Activated CD8-positive, alpha-beta memory T cell treated with anti-CD3 and anti-CD28 coated beads, Interleukin-2, amount 50 U/mL, for 24 hours (primary cell): ENCODE measurements at regions not wholly inside any gene's neighbourhood (a gene's known extent, or its start where the extent isn't known, plus 50 kb on each side); places are given as distances from the start of the nearest gene placed in this dataset.
"Not testable (repeated sequence)": the region's sequence is repeated elsewhere in the genome, so short reads cannot be mapped to it uniquely, and the experiment has no call there.

Experiments
- DNase-seq: peaks from one replicate; pipeline ENCODE4 v3.0.0-alpha.2; 2020; ENCODE audit errors: extremely low read depth

DNA sequence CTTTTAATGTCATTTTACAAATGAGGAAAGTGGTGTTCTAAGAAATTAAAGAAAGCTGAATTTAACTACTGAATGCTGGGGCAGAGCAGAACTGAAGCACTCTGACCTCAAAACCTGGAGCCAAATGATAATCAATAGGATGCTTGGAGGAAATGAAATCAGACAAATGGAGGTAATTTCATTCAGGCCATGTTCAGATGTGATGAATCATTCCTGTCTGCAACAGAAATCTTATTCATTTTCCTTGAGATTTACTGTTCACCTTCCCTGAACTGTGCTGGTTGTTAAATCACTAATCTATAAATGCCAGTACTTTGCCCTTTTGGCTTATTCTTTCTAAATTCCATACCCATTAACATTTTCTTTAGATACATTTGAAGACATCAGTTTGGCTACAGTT is 85.6 kb upstream of the SNX7 start:
- no peak for DNase-seq

DNA sequence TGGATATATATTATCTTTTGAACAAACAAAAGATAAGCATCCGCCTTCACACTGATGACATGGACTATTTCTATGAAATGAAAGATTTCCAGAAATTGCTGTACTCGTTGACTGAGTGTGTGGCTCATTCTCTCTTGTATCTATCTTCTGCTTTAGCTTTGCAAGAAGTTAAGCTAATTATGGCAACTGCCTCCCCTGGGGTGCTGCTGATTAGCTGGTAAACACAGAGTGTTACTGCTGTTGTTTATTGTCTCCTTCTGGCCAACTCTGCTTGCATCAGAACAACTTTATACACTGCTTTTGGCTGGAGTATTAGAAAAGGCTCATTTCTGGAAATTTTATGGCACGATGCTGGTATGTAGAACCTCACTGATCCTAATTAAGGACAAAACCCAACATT is 95.6 kb upstream of the SNX7 start:
- DNase-seq: no peak

DNA sequence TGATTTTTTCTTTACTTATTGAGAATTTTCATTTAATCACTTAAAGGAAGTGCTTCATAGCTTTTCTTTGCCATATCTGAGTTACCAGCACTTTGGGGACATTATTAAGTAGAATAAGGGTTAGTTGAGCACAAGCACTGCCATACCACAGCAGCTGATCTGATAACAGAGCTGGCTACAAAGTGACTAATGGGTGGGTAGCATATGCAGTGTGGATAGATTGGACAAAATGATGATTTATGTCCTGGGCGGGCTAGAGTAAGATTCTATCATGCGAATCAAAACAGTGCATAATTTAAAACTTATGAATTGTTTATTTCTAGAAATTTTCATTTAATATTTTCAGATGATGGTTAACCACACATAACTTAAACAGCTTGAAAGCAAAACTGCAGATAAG is 102.2 kb upstream of the SNX7 start:
- no peak for DNase-seq

DNA sequence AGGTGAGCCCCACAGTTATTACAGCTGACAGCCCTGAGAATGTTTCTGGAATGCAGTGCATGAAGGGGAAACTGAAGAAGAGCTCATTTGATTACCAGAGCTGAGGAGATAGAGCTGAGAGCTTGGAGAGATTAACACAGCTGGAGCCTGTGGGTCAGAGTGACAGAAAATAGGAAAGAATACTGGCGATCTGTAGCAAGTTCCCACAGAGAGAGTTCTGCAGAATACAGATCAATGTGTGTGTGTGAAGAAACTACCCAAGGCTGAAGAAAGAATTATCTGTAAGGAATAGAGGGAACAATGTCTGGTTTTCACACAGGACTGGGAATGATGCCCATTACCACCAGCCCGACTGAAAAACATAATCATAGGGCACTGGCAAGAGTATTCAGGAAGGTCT is 103.6 kb upstream of the SNX7 start:
- no peak for DNase-seq

DNA sequence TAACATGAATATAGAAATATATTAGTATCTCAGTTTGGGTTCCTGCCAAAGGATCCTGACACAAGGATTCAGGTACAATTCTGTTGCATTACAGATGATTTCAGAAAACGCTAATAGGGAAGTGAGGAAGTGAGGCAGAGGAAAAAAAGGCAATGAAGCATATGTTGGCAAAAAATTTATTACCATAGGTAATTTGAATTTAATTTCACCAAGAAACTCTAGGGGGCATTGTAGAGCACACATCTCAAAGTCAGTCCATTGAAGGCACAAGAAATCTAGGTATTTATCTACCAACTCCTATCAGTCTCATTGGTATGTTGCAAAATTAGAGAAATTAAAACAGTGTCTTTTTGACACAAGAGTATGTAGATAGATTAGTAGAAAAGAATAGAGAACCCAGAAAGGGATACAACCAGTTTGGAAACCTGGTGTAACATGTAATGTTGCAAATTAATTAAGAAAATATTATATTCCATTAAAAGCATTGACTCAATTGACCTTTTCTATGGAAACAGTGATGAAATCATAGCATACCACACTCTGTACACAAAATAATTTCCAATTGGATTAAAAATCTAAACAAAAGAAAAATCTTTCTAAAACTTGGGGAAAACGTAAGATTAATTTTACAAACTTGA is 104.9 kb upstream of the SNX7 start:
- DNase-seq: no peak

DNA sequence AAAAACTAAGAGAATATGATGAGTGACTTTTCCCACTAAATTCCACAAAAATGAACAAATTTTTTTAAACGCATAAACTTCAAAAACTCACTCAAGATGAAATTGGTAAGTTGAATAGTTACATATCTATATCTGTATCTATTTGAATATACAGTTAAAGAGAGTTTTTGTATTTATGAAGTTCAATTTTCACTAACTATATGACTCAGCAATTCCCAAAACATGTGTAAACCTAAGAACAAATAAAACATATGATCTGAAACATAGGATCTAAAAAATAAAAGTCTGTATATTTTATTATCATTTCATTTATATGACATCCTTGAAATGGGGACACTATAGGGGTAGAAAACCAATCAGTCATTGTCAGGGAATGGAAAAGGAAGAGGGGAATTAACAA is 105.7 kb upstream of the SNX7 start:
- DNase-seq: no peak

DNA sequence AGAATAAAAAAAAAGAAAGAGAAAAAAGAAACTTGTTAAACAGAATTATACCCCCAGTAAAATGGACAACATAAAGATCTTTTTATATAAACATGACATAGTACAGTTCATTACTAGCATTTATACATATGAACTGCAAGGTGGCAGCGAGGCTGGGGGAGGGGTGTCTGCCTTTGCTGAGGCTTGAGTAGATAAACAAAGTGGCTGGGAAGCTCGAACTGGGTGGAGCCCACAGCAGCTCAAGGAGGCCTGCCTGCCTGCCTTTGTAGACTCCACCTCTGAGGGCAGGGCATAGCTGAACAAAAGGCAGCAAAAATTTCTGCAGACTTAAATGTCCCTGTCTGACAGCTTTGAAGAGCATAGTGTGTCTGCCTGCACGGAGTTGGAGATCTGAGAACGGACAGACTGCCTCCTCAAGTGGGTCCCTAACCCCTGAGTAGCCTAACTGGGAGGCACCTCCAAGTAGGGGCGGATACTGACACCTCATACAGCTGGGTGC is 108.9 kb upstream of the SNX7 start:
- not testable (repeated sequence) for DNase-seq

DNA sequence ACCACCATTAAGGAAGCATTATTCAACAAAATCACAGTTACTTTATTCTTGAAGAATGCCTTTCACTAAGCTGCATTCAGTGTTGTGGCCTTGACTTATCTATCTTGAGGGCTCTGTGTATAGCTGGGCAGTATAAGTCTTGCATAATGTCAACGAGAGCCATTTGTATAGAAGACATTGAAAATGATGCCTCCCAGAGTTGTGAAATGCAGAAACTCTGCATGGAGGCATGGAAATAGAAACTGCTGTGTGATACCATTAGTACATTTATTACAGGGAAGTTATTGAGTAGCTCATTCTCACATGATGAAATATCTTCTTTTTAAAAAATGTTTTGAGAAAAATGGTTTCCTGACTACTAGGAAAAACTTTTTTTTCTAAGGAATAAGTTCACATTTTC is 111.4 kb upstream of the SNX7 start:
- DNase-seq: no peak

DNA sequence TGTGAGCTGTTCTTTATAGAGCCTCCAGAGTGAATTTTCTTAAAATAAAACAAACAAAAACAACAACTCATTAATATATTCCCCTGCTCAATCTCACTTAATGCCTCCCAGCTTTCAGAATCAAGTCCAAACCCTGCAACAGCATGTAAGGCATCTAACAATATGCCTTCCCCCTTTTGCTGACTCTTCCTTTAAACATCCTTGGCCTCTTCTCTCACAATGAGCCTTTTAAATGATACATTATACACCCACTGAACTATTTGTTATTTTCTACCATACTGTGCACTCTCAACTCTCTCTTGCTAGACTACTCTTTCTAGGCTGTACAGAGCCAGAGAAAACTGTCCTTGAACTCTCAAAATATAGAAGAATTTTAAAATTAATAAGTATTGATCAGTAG is 115.2 kb upstream of the SNX7 start:
- DNase-seq: no peak

DNA sequence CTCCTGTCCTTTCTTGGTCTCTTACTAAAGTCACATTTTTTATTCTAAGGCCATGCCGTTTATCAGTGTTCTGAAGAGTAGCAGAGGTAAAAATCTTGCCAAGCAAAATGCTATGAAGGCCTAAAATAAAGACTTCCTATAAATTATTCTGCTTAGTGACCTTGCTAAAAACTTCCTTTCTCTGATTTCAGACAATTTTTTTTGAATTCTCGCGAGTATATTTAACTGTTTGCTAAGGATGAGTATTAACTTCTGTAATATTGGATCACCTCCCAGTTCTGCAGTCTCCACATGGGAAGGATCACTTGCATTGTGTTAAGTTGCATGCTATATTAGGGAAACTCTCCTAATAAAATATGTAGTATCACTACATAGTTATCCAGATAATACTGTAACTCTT is 123.4 kb upstream of the SNX7 start:
- DNase-seq: no peak

DNA sequence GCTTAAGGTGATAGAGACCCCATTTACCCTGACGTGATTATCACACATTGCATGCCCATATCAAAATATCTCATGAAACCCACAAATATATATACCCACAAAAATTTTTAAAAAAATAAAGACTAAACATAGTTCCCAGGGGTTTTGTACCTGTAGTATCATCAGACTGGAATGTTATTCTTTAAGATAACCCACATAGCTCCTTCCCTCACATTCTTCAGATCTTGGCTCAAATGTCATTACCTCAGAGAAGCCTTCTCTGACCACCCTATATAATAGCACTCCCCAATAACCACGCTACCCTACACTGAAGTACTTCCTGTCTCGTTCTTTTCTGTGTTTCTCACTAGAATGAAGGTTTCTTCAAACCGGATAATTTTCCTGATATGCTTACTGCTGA is 138.3 kb upstream of the SNX7 start:
- no peak for DNase-seq

DNA sequence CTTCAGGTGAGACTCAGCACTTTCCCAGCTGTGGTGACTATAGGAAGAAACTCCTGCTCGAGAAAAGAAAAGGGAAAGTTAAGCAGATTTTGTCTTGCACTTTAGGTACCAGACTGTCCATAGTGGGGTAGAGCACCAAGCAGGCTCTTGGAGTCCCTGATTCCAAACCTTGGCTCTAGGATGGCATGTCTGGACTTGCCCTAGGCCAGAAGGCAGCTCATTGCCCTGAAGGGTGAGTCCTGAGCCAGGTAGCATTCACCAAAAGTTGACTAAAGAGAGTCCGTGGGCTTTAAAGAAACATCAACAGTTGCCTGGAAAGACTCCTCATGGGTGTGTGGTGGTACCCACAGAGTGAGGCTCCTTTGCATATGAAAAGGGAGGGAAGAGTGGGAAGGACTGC is 145.2 kb upstream of the SNX7 start:
- no peak for DNase-seq

DNA sequence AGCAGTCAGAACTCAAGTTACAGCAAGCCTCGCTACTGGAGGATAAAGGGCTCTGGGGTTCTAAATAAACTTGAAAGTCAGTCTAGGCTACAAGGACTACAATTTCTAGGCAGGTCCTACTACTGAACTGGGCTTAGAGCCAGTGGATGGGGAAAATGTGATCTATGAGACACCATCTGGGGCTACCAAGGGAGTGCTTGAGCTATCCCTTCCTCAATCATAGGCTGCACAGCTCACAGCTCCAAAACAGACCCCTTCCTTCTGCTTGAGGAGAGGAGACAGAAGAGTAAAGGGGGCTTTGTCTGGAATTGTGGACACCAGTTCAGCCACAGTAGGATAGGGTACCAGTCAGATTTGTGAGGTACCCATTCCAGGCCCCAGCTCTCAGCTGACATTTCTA is 145.8 kb upstream of the SNX7 start:
- DNase-seq: no peak

DNA sequence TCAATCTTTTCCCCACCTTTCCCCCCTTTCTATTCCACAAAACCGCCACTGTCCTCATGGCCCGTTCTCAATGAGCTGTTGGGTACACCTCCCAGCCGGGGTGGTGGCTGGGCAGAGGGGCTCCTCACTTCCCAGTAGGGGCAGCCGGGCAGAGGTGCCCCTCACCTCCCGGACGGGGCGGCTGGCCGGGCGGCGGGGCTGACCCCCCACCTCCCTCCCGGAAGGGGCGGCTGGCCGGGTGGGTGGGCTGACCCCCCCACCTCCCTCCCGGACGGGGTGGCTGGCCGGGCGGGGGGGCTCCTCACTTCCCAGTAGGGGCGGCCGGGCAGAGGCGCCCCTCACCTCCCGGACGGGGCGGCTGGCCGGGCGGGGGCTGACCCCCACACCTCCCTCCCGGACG is 149.3 kb upstream of the SNX7 start:
- not testable (repeated sequence) for DNase-seq

DNA sequence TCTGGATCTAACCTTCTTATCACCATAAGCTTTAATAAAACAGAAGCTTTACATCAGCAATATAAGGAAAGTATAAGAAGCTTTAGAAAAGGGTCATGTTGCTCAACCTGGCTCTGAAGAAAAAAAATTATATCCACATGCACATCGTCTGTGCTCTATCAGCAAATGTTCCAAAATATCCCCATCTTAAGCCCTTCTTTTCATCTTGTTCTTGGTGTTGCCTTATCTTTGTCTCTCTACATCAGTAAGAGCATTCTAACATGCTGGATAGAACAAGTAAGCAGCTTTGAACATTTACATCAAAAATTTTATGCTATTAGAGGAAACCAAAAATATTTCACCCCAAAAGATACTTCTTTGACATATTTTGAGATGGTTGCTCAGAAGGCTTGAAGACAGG is 157.8 kb upstream of the SNX7 start:
- DNase-seq: no peak

DNA sequence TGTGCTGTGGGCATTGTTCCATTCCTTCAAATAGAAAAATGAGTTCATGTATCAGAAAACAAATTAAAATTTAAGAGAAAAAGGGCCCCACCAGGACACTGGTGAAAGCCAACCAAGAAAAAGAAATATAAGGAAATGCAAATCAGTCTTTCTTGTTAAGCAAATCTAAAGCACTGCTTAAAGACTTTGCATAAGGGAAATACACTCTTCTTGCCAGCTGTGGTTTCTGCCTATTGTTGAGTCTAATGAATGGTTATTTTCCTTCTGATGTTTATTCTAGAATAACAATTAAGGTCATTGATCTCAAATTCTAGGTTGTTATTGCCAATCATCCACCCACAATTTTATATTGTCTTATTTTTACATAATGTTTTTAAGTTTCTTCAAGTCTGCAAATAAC is 158.6 kb upstream of the SNX7 start:
- no peak for DNase-seq

DNA sequence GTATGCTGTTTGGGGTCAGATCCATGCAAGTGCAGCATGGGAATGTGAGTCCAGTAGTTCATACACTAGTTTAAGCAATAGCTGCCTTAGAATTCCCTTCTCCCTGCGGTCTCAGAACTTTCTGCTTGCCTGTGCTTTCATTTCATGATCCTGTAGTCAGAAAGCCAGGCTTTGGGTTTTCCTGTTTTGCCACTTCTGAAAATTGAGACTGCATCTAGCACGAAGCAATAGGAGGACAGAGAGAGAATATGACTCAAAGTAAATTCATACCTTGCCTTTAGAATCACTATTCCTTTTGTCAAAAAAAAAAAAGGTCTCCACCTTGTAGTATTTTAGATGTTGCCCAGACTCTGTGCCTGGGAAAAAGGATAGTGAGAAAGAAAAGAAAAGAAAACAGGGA is 161.2 kb upstream of the SNX7 start:
- no peak for DNase-seq

DNA sequence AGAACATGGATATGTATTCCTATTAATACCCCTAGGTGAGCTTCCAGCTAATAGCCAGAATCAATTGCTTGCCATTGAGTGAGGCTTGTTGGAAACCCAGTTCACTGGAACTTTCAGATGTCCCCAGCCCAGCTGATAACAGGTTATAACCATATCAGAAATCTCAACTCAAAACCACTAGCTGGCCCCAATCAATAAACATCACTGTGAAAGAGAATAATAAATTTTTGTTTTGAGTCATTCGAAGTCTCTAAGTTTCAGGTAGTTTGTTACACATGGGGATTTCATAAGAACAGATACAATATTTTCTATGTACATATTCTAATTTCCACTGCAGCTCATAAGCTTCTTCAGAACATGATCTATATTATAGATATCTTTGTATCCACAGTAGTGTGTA is 162.9 kb upstream of the SNX7 start:
- DNase-seq: no peak

DNA sequence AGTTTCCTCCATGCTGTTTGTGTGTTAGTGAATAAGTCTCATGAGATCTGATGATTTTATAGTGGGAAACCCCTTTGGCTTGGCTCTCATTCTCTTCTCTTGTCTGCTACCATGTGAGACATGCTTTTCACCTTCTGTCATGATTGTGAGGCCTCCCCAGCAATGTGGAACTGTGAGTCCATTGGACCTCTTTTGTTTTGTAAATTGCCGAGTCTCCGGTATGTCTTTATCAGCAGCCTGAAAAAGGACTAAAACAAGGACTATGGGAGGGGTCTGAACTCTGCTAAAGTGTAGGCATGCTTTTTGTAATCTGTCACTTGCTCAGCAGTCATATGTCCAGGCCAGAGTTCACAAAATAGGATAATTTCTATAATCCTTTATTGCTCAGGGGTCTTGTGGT is 164.0 kb upstream of the SNX7 start:
- no peak for DNase-seq

DNA sequence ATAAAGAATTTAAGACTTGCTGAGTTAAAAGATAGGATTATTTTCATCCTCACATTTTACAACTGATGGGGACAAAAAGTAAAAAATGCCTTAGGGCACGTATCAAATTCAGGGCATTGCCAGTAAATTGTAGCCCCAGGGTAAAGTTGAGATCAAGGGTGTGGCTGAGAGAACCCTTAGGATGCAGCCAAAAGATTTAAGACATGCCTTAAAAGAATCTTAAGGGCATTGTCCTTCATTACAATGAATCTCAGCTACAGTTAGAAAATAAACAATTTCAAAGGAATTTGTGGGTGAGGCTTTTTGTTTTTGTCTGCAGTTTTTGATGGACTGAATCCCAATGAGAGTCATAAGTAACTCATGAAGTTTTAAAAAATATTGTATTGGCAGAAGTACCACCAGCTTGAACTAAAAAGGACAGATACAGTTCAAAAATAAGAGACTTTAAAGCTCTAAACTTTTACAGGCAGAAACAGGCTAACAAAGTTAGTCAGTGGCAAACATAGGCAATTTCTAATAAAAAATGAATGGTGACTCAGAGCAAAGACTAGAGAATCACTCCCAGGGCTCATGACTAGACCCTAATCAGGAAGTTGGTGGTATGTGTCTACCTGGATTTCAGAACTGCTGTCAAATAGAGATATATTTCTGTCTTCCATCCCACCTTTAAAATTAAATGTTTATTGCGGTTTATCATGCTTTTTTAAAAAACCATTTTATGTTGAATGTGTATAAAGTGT is 165.1 kb upstream of the SNX7 start:
- DNase-seq: no peak

DNA sequence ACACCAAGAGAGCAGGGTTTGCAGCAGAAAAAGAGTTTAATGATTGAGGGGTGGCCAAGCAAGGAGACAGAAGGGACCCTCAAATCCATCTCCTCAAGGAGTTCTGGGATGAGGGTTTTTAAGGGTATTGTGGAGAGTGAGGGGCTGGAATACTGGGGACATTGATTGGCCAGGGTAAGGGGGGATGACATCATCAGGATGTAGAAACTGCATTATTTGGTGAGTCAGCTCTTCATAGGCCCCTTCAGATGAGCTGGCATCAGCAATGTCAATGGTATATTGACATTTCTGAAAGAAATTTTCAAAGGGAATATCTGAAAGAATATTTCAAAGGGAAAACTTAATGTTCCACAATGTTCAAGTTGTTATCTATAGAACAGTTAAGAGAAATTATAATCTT is 168.1 kb upstream of the SNX7 start:
- no peak for DNase-seq

DNA sequence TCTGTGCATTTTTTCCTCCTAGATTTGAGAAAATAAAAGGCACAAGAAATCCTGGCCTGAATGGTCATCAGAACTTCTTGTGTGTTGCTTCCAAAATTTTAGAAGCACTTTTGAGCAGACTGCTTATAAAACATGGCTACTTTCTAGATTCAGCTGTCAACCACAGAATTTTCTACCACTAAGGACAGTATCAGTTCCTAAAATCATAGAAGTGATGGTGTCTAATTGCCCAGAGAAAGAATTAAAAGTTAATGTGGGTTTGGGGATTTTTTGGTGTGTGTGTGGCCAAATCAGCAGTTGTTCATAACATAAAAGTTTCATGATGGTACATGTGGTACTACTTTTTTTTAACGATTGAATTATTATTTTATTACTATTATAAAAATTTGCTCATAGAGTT is 171.4 kb upstream of the SNX7 start:
- DNase-seq: no peak

DNA sequence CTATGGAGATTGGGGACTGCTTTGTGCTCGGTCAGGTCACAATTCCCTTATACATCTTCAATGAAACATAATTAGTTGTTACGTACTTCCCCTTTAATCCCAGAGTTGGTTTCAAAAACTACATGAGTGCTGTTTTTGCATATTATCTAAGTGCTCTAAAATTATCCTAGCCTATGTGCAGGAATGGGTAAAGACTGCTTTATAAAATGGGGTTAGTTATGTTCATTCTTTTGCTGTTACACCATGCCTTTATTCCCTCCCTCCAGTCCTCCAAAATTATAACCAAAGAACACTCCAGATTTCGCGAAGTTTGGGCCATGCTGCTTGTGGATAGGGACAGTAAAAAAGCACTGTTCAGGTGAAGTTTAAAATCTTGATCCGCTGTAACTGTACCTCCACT is 173.9 kb upstream of the SNX7 start:
- DNase-seq: no peak

DNA sequence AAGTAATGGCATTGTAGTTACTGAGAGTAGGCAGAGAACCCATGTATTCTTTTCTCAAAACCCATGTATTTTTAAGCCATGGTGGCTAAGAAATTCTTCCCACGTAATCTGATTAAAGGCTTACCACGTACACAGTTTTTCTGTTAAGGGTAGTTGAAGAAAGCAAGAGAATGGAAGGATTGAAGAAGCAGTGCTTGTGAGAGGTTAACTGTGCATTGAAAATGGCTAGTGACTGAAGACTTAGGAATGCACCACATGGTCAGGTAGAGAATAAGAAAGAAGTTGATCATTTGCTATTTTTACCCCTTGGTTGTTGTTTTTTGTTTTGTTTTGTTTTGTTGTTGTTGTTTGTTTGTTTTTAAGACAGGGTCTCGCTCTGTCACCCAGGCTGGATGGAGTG is 178.9 kb upstream of the SNX7 start:
- no peak for DNase-seq
